Loucy (cell line): ENCODE measurements at regions not wholly inside any gene's neighbourhood (a gene's known extent, or its start where the extent isn't known, plus 50 kb on each side); places are given as distances from the start of the nearest gene placed in this dataset.

Experiments
- EZH2phosphoT487 ChIP-seq: fragments of 200-600 bp; IDR thresholded peaks from 2 replicates; pipeline ENCODE4 v1.6.1; 2018; ENCODE audit warnings: antibody characterized with exemption, mild to moderate bottlenecking, moderate library complexity, borderline replicate concordance
- TF ChIP-seq, protein P1 (sequence below): fragments of 200-600 bp; sonication (generic); conservative IDR thresholded peaks from 2 replicates; pipeline ENCODE4 v1.5.1; 2014; ENCODE audit warnings: mild to moderate bottlenecking, antibody characterized with exemption, low read length

DNA sequence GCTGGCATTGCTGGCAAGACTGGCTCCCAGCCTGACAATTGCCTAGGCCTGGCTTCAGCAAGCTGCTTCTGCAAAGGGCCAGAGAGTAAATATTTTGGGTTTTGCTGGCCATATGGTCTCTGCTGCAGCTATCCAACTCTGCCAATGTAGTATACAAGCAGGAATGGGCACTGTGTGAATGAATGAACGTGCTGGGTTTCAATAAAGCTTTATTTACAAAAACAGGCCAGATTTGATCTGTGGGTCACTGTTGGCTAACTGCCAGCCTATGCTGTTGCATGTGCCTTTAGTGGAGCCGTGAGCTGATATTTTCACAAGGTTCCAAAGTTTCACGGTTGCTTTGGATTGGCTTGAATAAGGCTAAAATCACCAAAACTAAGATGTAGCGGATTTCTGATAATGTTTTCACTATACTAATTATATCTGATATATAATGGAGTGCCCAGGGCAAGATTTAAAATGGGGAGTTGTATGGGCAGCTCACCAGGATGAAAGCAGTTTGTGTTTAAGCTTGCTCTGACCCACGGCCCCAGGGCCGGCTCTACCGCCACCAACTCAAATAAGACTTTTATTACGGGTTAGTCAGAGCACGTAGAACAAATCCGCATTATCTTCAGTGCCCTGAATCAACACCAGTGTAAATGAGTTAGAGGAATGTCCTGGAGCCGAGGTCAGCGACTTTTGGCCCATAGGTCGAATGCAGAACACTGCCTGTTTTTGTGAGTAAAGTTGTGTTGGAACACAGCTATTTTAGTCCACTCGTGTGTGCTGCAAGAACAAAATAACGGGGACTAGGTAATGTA lies 98.6 kb upstream of the DAP start:
- TF ChIP-seq, protein P1, sequence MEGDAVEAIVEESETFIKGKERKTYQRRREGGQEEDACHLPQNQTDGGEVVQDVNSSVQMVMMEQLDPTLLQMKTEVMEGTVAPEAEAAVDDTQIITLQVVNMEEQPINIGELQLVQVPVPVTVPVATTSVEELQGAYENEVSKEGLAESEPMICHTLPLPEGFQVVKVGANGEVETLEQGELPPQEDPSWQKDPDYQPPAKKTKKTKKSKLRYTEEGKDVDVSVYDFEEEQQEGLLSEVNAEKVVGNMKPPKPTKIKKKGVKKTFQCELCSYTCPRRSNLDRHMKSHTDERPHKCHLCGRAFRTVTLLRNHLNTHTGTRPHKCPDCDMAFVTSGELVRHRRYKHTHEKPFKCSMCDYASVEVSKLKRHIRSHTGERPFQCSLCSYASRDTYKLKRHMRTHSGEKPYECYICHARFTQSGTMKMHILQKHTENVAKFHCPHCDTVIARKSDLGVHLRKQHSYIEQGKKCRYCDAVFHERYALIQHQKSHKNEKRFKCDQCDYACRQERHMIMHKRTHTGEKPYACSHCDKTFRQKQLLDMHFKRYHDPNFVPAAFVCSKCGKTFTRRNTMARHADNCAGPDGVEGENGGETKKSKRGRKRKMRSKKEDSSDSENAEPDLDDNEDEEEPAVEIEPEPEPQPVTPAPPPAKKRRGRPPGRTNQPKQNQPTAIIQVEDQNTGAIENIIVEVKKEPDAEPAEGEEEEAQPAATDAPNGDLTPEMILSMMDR, result no peak
- TF ChIP-seq EZH2phosphoT487, result no peak
